ENCODE measurements at regions not wholly inside any gene's neighbourhood (a gene's known extent, or its start where the extent isn't known, plus 50 kb on each side); places are given as distances from the start of the nearest gene placed in this dataset.

DNA sequence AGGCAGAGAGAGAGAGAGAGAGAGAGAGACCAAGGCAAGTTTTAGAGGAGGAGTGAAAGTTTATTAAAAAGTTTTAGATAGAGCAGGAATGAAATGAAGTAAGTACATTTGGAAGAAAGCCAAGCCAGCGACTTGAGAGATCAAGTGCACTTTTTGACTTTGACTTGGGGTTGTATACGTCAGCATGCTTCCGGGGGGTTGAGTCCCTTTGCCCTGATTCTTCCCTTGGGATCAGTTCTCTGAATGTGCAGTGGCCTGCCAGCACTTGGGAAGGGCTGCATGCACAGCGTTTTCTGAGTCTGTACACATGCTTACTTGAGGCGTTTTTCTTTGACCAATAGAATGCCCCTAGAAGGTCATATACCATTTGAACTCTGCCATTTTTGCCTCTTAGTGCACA, 400.5 kb downstream of the PDGFC start:
- no peak overlapping the region for H3K4me3 Mint-ChIP-seq (ENCODE audit: low read depth)
- H3K9me3 Mint-ChIP-seq (ENCODE audit: low read depth), result no peaks in the 10 kb centered on the region
- no peaks in the 10 kb centered on the region for H3K36me3 Mint-ChIP-seq (ENCODE audit: insufficient read depth)
- no peak for TF ChIP-seq CTCF (IDR thresholded peaks at IDR 0.05; ENCODE audit: unreplicated experiment)
- DNase-seq (ENCODE audit: low spot score, unreplicated experiment), result no peak
- no peaks in the 10 kb centered on the region for H3K27me3 Mint-ChIP-seq
- H3K27ac Mint-ChIP-seq, result no peak overlapping the region
- H3K4me1 Mint-ChIP-seq (ENCODE audit: low read depth), result no peaks in the 10 kb centered on the region

DNA sequence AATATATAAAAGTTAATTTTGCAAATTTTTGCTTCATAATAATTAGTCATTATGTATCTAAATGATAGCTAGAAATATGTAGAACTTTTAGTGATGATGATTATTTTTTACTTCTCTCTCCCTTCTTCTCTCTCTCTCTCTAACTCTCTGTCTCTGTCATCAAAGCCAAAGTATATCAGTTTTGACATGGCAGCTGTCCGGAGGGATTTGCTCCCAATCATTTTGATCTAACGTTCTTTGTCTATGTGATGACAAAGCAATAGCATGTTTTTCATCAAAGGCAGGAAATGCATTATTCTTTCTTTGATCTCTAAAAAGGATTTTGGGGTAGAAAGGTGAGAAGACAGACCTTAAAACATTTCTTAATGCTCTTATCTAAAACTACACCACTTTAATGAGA, 402.1 kb downstream of the PDGFC start:
- H3K4me1 Mint-ChIP-seq (ENCODE audit: low read depth), result peaks cover 4% of the 10 kb centered on the region
- TF ChIP-seq CTCF (IDR thresholded peaks at IDR 0.05; ENCODE audit: unreplicated experiment), result no peak
- no peaks in the 10 kb centered on the region for H3K9me3 Mint-ChIP-seq (ENCODE audit: low read depth)
- no peaks in the 10 kb centered on the region for H3K36me3 Mint-ChIP-seq (ENCODE audit: insufficient read depth)
- no peaks in the 10 kb centered on the region for H3K27me3 Mint-ChIP-seq
- H3K27ac Mint-ChIP-seq, result no peak overlapping the region
- DNase-seq (ENCODE audit: low spot score, unreplicated experiment), result no peak
- H3K4me3 Mint-ChIP-seq (ENCODE audit: low read depth), result no peak overlapping the region

GRCh38 chr4:156568484-156568883, 403.1 kb downstream of the PDGFC start:
- Mint-ChIP-seq H3K27me3 (no peaks in the 10 kb centered on the region), H3K4me1 (ENCODE audit: low read depth) (peaks cover 7% of the 10 kb centered on the region), H3K9me3 (ENCODE audit: low read depth) (no peaks in the 10 kb centered on the region), H3K4me3 (ENCODE audit: low read depth) (no peak overlapping the region), H3K36me3 (ENCODE audit: insufficient read depth) (no peaks in the 10 kb centered on the region), H3K27ac (no peak overlapping the region)
- TF ChIP-seq CTCF (IDR thresholded peaks at IDR 0.05; ENCODE audit: unreplicated experiment), result no peak
- no peak for DNase-seq (ENCODE audit: low spot score, unreplicated experiment)

DNA sequence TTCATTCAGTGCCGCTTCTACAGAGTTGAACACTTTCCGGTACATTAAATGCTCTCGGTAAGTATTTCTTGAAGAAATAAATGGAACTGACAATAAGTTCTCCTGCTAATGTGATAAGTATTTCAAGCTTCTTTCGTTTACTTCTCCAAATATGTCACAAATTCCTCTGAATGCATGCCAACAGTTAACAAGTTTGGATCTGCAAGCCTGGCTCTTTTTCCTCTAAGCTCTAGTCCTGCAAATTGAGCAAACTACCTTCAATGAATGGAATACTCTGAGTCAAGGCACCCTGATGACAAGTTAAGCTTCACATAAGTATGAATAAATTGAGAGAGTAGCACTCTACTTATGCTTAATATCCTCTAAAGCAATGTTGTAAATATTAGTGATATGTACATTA, 403.6 kb downstream of the PDGFC start:
- Mint-ChIP-seq H3K9me3 (ENCODE audit: low read depth) (no peaks in the 10 kb centered on the region), H3K4me1 (ENCODE audit: low read depth) (peaks cover 7% of the 10 kb centered on the region), H3K27ac (no peak overlapping the region), H3K36me3 (ENCODE audit: insufficient read depth) (no peaks in the 10 kb centered on the region), H3K27me3 (no peaks in the 10 kb centered on the region), H3K4me3 (ENCODE audit: low read depth) (no peak overlapping the region)
- DNase-seq (ENCODE audit: low spot score, unreplicated experiment), result no peak
- no peak for TF ChIP-seq CTCF (IDR thresholded peaks at IDR 0.05; ENCODE audit: unreplicated experiment)

DNA sequence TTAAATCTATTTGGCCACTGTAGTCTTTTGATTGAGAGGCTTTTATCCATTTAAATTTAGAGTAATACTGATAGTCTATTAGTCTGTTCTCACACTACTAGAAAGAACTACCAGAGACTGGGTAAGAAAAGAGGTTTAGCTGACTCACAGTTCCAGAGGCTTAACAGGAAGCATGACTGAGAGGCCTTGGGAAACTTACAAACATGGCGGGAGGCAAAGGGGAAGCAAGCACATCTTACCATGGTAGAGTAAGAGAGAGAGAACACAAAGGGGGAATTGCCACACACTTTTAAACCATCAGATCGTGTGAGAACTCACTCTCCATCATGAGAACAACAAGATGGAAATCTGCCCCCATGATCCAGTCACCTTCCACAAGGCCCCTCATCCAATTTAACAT, 410.9 kb downstream of the PDGFC start:
- no peaks in the 10 kb centered on the region for H3K27me3 Mint-ChIP-seq
- no peak for DNase-seq (ENCODE audit: low spot score, unreplicated experiment)
- peaks cover 5% of the 10 kb centered on the region for H3K9me3 Mint-ChIP-seq (ENCODE audit: low read depth)
- H3K27ac Mint-ChIP-seq, result no peak overlapping the region
- no peaks in the 10 kb centered on the region for H3K36me3 Mint-ChIP-seq (ENCODE audit: insufficient read depth)
- TF ChIP-seq CTCF (IDR thresholded peaks at IDR 0.05; ENCODE audit: unreplicated experiment), result no peak
- H3K4me1 Mint-ChIP-seq (ENCODE audit: low read depth), result peaks cover 17% of the 10 kb centered on the region
- H3K4me3 Mint-ChIP-seq (ENCODE audit: low read depth), result no peak overlapping the region

Measured in progenitor cell of endocrine pancreas (in vitro differentiated cells).